ENCODE measurements at regions not wholly inside any gene's neighbourhood (a gene's known extent, or its start where the extent isn't known, plus 50 kb on each side); places are given as distances from the start of the nearest gene placed in this dataset.
"Not testable (repeated sequence)": the region's sequence is repeated elsewhere in the genome, so short reads cannot be mapped to it uniquely, and the experiment has no call there.

- no peak for FAIRE-seq
- DNase-seq (ENCODE audit: extremely low spot score, insufficient read length, low read depth), result no peak
Measured at GRCh38 chr20:6384380-6384779, 261.6 kb upstream of the FERMT1 start.

- DNase-seq (ENCODE audit: extremely low spot score, insufficient read length, low read depth), result no peak
- FAIRE-seq, result no peak
Measured at GRCh38 chr20:6381887-6382286, 259.1 kb upstream of the FERMT1 start.

- DNase-seq (ENCODE audit: extremely low spot score, insufficient read length, low read depth) (no peak), FAIRE-seq (no peak)
Measured at GRCh38 chr20:6362245-6362644, 239.4 kb upstream of the FERMT1 start.

- DNase-seq (ENCODE audit: extremely low spot score, insufficient read length, low read depth) (no peak), FAIRE-seq (no peak)
Measured at GRCh38 chr20:6360766-6361165, 237.9 kb upstream of the FERMT1 start.

- no peak for FAIRE-seq
- no peak for DNase-seq (ENCODE audit: extremely low spot score, insufficient read length, low read depth)
Measured at GRCh38 chr20:6355754-6356451, 233.1 kb upstream of the FERMT1 start.

GRCh38 chr20:6348908-6349307 is 226.1 kb upstream of the FERMT1 start:
- no peak for DNase-seq (ENCODE audit: extremely low spot score, insufficient read length, low read depth)
- no peak for FAIRE-seq

- DNase-seq (ENCODE audit: extremely low spot score, insufficient read length, low read depth) (no peak), FAIRE-seq (no peak)
Measured at GRCh38 chr20:6347916-6348315, 225.1 kb upstream of the FERMT1 start.

GRCh38 chr20:6341491-6341890 is 218.7 kb upstream of the FERMT1 start:
- DNase-seq (ENCODE audit: extremely low spot score, insufficient read length, low read depth) (no peak), FAIRE-seq (no peak)

- no peak for DNase-seq (ENCODE audit: extremely low spot score, insufficient read length, low read depth)
- no peak for FAIRE-seq
Measured at GRCh38 chr20:6339176-6339575, 216.3 kb upstream of the FERMT1 start.

GRCh38 chr20:6333110-6333509 is 210.3 kb upstream of the FERMT1 start:
- no peak for DNase-seq (ENCODE audit: extremely low spot score, insufficient read length, low read depth)
- no peak for FAIRE-seq

GRCh38 chr20:6321235-6321634 is 198.4 kb upstream of the FERMT1 start:
- not testable (repeated sequence) for FAIRE-seq; DNase-seq (ENCODE audit: extremely low spot score, insufficient read length, low read depth)

GRCh38 chr20:6311841-6312655 is 189.2 kb upstream of the FERMT1 start:
- DNase-seq (ENCODE audit: extremely low spot score, insufficient read length, low read depth) (no peak), FAIRE-seq (no peak)

GRCh38 chr20:6311097-6311496 is 188.3 kb upstream of the FERMT1 start:
- no peak for DNase-seq (ENCODE audit: extremely low spot score, insufficient read length, low read depth)
- no peak for FAIRE-seq

- DNase-seq (ENCODE audit: extremely low spot score, insufficient read length, low read depth) (no peak), FAIRE-seq (no peak)
Measured at GRCh38 chr20:6305536-6305935, 182.7 kb upstream of the FERMT1 start.

- FAIRE-seq (no peak), DNase-seq (ENCODE audit: extremely low spot score, insufficient read length, low read depth) (no peak)
Measured at GRCh38 chr20:6302041-6302440, 179.2 kb upstream of the FERMT1 start.

- no peak for DNase-seq (ENCODE audit: extremely low spot score, insufficient read length, low read depth)
- no peak for FAIRE-seq
Measured at GRCh38 chr20:6299456-6299855, 176.6 kb upstream of the FERMT1 start.

- FAIRE-seq, result no peak
- no peak for DNase-seq (ENCODE audit: extremely low spot score, insufficient read length, low read depth)
Measured at GRCh38 chr20:6298049-6298448, 175.2 kb upstream of the FERMT1 start.

GRCh38 chr20:6295867-6296256 is 173.0 kb upstream of the FERMT1 start:
- no peak for DNase-seq (ENCODE audit: extremely low spot score, insufficient read length, low read depth)
- FAIRE-seq, result no peak

GRCh38 chr20:6295127-6295866 is 172.5 kb upstream of the FERMT1 start:
- DNase-seq (ENCODE audit: extremely low spot score, insufficient read length, low read depth), result no peak
- no peak for FAIRE-seq

- no peak for FAIRE-seq
- DNase-seq (ENCODE audit: extremely low spot score, insufficient read length, low read depth), result no peak
Measured at GRCh38 chr20:6287471-6287870, 164.6 kb upstream of the FERMT1 start.

- FAIRE-seq, result no peak
- DNase-seq (ENCODE audit: extremely low spot score, insufficient read length, low read depth), result no peak
Measured at GRCh38 chr20:6282642-6283041, 159.8 kb upstream of the FERMT1 start.

All from GM18507 (cell line).